BE2C (cell line): ENCODE measurements at regions not wholly inside any gene's neighbourhood (a gene's known extent, or its start where the extent isn't known, plus 50 kb on each side); places are given as distances from the start of the nearest gene placed in this dataset.

ENCODE experiments used
- DNase-seq: peaks from one replicate; pipeline ENCODE4 v3.0.0-alpha.2; 2020
- H3K27me3 ChIP-seq: fragments of 250-450 bp; sonication (Bioruptor Pico); 2 replicates; pipeline ENCODE4 v1.5.1; 2020; ENCODE audit warnings: mild to moderate bottlenecking
- H3K36me3 ChIP-seq: fragments of 250-450 bp; sonication (Bioruptor Pico); 2 replicates; pipeline ENCODE4 v1.5.1; 2020; ENCODE audit warnings: mild to moderate bottlenecking
- H3K4me1 ChIP-seq: fragments of 250-450 bp; sonication (Bioruptor Pico); 2 replicates; pipeline ENCODE4 v1.5.1; 2020
- H3K4me3 ChIP-seq: 2 replicates; pipeline ENCODE4 v1.5.1; 2011; ENCODE audit warnings: low read depth, low read length
- H3K9me3 ChIP-seq: fragments of 250-450 bp; sonication (Bioruptor Pico); 2 replicates; pipeline ENCODE4 v1.5.1; 2020
- CTCF ChIP-seq: IDR thresholded peaks from 2 replicates; pipeline ENCODE4 v1.5.1; 2012; ENCODE audit warnings: mild to moderate bottlenecking, low read depth, low read length

DNA sequence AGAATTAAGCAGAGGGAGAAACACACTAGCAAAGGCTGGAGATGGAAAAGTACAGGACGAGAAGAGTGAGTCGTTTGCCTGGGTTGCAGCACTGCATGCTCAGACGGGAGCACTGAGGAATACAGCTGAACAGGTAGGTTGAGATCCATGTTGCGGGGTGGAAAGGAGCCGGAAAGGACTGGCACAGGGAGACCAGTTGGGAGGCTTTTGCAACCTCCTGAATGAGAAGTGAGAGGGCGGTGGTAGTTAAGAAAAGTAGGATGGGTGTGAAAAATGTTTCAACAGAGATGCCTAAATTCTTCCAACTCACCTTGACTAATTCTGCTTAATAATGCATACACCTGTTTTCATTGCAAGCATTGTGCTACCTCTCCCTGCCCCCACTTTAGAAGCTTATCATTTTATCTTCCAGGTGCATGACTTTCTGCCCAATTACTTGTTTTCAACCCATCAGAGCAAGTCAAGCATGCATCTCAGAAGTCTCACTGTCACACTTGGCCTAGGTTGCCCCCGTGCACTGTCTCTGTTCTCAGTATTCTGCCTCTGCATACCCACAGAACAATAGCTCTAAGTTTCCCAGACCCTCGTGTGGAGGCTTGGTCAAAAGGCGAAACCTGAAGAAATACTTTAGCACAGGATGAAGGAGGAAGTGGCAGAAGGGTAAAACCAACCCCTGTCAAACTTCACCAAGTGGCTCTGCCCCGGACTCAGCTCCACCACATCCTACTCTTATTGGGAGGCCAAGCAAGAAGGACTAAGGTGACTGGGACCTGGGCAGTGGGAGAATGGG, 199.3 kb upstream of the BCL6 start:
- no peak overlapping the region for H3K4me3 ChIP-seq
- no peaks in the 10 kb centered on the region for H3K9me3 ChIP-seq
- no peaks in the 10 kb centered on the region for H3K36me3 ChIP-seq
- no peaks in the 10 kb centered on the region for H3K27me3 ChIP-seq
- no peak for DNase-seq
- no peaks in the 10 kb centered on the region for H3K4me1 ChIP-seq
- no peak for TF ChIP-seq CTCF

- H3K4me1 ChIP-seq = no peaks in the 10 kb centered on the region
- no peaks in the 10 kb centered on the region for H3K36me3 ChIP-seq
- no peak for TF ChIP-seq CTCF
- no peak overlapping the region for H3K4me3 ChIP-seq
- H3K27me3 ChIP-seq = no peaks in the 10 kb centered on the region
- no peaks in the 10 kb centered on the region for H3K9me3 ChIP-seq
- DNase-seq = no peak
Observed at GRCh38 chr3:187945374-187945773, 200.1 kb upstream of the BCL6 start.

- no peak overlapping the region for H3K4me3 ChIP-seq
- H3K4me1 ChIP-seq = no peaks in the 10 kb centered on the region
- H3K27me3 ChIP-seq = no peaks in the 10 kb centered on the region
- DNase-seq = no peak
- no peak for TF ChIP-seq CTCF
- no peaks in the 10 kb centered on the region for H3K36me3 ChIP-seq
- no peaks in the 10 kb centered on the region for H3K9me3 ChIP-seq
Observed at GRCh38 chr3:187946163-187946691, 201.0 kb upstream of the BCL6 start.

- no peak for DNase-seq
- no peaks in the 10 kb centered on the region for H3K9me3 ChIP-seq
- TF ChIP-seq CTCF = no peak
- no peaks in the 10 kb centered on the region for H3K4me1 ChIP-seq
- no peak overlapping the region for H3K4me3 ChIP-seq
- H3K27me3 ChIP-seq = no peaks in the 10 kb centered on the region
- H3K36me3 ChIP-seq = no peaks in the 10 kb centered on the region
Observed at GRCh38 chr3:187946981-187947380, 201.7 kb upstream of the BCL6 start.

DNA sequence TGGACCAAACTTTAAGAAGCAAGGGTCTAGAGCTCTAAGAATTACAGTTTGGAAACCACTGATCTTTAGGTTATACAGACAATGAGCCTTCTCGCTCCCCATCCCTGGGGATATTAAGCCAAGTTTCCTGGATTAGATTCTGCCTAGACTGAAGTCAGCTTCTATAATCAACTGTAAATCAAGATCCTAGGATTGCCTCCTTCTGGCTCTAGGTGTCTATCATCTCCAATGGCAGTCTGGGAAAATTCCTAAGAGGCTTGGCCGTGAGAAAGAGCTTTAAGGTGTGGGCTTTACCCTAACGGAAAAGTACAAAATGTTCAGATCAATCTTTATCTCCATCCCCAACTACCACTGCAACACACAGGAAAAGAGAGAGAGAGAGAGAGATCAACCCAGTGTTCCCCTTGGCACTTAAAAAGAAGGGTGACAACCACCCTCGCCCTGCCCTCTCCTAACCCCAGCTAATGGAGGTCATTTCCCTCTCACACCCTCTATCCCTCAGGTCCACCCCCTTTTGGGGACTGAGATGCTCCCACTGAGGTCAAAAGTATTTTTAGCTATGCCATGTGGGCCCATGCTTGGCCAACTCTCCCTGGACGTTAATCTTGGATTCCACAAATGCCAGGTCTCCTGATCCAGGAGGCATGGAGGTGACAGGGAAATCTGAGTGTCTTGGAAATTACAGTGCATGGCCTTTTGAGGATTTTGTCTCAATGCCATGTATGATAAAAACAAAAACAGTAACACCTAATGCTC, 202.8 kb upstream of the BCL6 start:
- H3K9me3 ChIP-seq = no peaks in the 10 kb centered on the region
- H3K27me3 ChIP-seq = no peaks in the 10 kb centered on the region
- no peaks in the 10 kb centered on the region for H3K4me1 ChIP-seq
- TF ChIP-seq CTCF = no peak
- H3K4me3 ChIP-seq = no peak overlapping the region
- no peaks in the 10 kb centered on the region for H3K36me3 ChIP-seq
- no peak for DNase-seq
